RWPE1 (cell line): ENCODE measurements at regions not wholly inside any gene's neighbourhood (a gene's known extent, or its start where the extent isn't known, plus 50 kb on each side); places are given as distances from the start of the nearest gene placed in this dataset.

Source experiments
- CTCF ChIA-PET: fragments of 350-600 bp; sonication (Branson Sonifier 250); formaldehyde crosslinking; extraction: SDS; loops from one replicate; lab custom pipeline; 2021; lab: Yijun Ruan, JAX
- POLR2A ChIA-PET: fragments of 400-600 bp; formaldehyde crosslinking; extraction: SDS; loops from one replicate; lab custom pipeline; 2020; ENCODE audit warnings: antibody characterized with exemption; ENCODE audit not compliant: low non-redundant PET; lab: Yijun Ruan, JAX
- DNase-seq: peaks from one replicate; pipeline ENCODE4 v3.0.0; 2012; ENCODE audit warnings: low spot score
- H3K27ac ChIP-seq: fragments of 450-650 bp; 2 replicates; pipeline ENCODE4 v1.5.1; 2017
- TF ChIP-seq, protein P1 (sequence below): fragments of 450-650 bp; conservative IDR thresholded peaks from 2 replicates; pipeline ENCODE4 v1.5.1; 2017; ENCODE audit warnings: low read depth, mild to moderate bottlenecking

GRCh38 chr1:101299710-101300109 is 62.9 kb downstream of the S1PR1 start:
- ChIA-PET CTCF (interaction anchor here (1.3 to 3.3 kb wide), 3 partner anchors 10 to 61 kb away, joined by 3 to 15 read pairs (median 14); no protein-coding TSS in a partner anchor), POLR2A (no interaction called here)
- DNase-seq = no peak
- H3K27ac ChIP-seq = no peak overlapping the region
- TF ChIP-seq, protein P1, sequence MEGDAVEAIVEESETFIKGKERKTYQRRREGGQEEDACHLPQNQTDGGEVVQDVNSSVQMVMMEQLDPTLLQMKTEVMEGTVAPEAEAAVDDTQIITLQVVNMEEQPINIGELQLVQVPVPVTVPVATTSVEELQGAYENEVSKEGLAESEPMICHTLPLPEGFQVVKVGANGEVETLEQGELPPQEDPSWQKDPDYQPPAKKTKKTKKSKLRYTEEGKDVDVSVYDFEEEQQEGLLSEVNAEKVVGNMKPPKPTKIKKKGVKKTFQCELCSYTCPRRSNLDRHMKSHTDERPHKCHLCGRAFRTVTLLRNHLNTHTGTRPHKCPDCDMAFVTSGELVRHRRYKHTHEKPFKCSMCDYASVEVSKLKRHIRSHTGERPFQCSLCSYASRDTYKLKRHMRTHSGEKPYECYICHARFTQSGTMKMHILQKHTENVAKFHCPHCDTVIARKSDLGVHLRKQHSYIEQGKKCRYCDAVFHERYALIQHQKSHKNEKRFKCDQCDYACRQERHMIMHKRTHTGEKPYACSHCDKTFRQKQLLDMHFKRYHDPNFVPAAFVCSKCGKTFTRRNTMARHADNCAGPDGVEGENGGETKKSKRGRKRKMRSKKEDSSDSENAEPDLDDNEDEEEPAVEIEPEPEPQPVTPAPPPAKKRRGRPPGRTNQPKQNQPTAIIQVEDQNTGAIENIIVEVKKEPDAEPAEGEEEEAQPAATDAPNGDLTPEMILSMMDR = no peak

DNA sequence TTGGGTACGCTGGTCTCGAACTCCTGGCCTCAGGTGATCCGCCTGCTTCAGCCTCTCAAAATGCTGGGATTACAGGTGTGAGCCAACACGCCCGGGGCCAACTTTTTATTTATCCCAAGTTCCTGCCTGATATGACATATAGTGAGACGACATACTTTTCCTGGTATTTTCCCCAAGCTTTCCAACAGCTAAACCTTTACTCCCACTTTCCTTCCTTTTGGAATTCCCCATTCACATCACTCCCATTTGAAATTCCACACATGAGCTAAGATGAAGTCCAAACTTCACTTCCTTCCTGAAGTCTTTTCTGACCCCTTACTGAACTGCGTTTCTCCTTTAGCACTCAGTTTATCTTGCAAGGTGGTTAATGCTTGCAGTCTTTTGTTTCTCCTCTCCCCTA is 64.1 kb downstream of the S1PR1 start:
- ChIA-PET POLR2A (no interaction called here), CTCF (interaction anchor here (0.6 to 3.3 kb wide), 7 partner anchors 8 to 1590 kb away, joined by 3 to 15 read pairs (median 3); no protein-coding TSS in a partner anchor)
- H3K27ac ChIP-seq = no peak overlapping the region
- TF ChIP-seq, protein P1 = no peak
- DNase-seq = no peak

DNA sequence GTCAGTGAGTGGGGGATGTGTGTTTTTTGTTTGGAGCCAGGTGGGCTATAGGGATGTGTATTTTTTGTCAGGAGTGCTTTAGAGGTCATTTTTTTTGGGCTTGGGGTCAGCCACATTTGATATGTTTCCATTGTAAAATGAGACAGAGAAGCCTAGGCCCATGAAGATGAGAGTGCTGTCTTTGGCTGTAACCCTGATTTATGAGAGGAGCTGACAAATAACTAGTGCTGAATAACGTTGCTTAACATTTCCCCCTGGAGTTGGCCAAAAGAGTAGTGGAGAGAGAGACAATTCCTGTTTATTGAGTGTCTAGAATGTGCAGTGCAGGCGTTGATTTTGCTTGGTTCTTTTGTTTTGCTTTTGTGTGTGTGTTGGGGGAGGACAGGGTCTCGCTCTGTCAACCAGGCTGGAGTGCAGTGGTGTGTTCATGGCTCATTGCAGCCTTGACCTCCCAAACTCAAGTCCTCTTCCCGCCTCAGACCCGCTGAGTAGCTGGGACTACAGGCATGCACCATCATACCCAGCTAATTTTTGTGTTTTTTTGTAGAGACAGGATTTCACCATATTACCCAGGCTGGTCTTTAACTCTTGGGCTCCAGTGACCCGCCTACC is 64.7 kb downstream of the S1PR1 start:
- H3K27ac ChIP-seq = no peak overlapping the region
- ChIA-PET CTCF (interaction anchor here (0.6 kb wide), 1 partner anchor 21 kb away, joined by 4 read pairs; no protein-coding TSS in a partner anchor), POLR2A (no interaction called here)
- DNase-seq = no peak
- TF ChIP-seq, protein P1 = no peak

DNA sequence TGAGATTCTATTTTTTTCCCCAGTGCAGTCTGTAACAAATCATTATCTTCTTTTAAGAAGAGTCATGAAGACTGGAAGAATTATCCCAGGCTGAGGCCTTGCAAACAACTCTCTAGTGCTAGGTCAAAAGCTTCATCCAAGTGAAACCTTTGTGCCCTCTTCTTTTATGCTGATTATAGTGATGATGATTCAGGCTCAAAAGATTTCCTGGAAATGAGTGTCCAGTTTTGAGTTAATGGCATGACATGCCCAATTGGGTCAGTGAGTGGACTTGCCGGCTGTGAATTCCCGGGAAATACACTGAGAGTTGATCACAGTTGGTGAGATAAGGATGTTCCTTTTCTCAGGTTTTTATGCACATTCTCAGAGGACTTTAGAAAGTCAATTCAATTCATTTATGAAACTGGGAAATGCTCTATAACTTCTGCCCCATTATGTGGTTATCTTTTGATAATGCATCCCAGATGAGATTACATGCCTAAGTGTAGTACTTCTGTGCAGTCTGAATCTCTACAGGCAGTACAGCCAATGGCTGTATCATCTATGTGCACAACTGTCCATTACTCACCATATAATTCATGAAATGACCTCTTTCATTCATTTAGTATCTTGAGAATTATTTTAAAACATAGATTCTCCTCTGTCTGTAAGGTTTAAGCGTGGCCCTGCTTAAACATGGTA is 66.2 kb downstream of the S1PR1 start:
- H3K27ac ChIP-seq = no peak overlapping the region
- TF ChIP-seq, protein P1 = no peak
- CTCF ChIA-PET = no interaction called here
- POLR2A ChIA-PET = no interaction called here
- no peak for DNase-seq

GRCh38 chr1:101307985-101308689 is 71.3 kb downstream of the S1PR1 start:
- TF ChIP-seq, protein P1 = no peak
- no peak overlapping the region for H3K27ac ChIP-seq
- CTCF ChIA-PET = no interaction called here
- POLR2A ChIA-PET = no interaction called here
- no peak for DNase-seq

- ChIA-PET POLR2A (interaction anchor here (0.6 kb wide), 1 partner anchor 49 kb away, joined by 8 read pairs; no protein-coding TSS in a partner anchor), CTCF (interaction anchor here (0.6 to 1.6 kb wide), 16 partner anchors 9 to 404 kb away, joined by 3 to 21 read pairs (median 4); no protein-coding TSS in a partner anchor)
- DNase-seq = no peak
- TF ChIP-seq, protein P1 = no peak
- no peak overlapping the region for H3K27ac ChIP-seq
Measured at GRCh38 chr1:101308935-101309333, 72.1 kb downstream of the S1PR1 start.
